ENCODE measurements at regions not wholly inside any gene's neighbourhood (a gene's known extent, or its start where the extent isn't known, plus 50 kb on each side); places are given as distances from the start of the nearest gene placed in this dataset.

DNA sequence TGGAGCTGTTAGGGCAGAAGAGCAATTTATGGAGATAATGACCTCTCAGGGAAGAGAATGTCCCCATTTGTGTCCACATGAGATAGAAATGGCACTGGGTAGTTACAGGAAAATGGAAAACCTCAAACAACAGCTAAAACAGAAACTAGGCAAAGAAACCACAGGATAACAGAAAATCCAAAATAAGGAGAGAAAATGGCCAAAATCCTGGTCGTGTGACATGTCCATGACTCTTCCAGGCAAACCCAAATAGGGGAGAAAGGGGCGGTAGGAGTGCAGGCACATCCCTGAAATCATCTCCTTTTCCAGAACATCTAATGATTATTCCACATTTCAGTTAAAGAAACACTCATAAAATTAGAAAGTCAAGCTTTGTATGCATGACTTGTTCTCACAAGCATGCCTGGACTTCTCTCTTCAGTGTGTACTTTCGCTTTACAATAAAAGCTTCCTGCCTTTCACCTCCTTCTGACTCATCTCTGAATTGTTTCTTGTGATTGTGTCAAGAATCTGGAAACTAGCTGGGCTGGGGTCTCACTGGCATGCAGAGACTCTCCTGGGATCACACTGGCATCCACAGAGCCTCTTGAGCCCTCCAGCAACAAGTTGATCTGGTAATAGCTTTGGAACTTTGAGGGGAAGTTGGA is 171.4 kb upstream of the ZP4 start:
- no peak overlapping the region for H2AFZ ChIP-seq (ENCODE audit: low read depth, low read length)
- ChIA-PET CTCF (ENCODE audit: low intra/inter-chr PET ratio) (no interaction called here), POLR2A (no interaction called here)
- H4K20me1 ChIP-seq (replicated peaks; ENCODE audit: control insufficient read depth, insufficient read depth, low read length) = no peaks in the 10 kb centered on the region
- H3K4me3 ChIP-seq = no peak overlapping the region
- ATAC-seq (no peak), DNase-seq (ENCODE audit: extremely low read depth in 1 of 4, low spot score in 3 of 4) (no peak), FAIRE-seq (no peak)
- H3K9me3 ChIP-seq (replicated peaks; ENCODE audit: control insufficient read depth, insufficient read depth, low read depth, low read length) = peaks cover 4% of the 10 kb centered on the region; the same call in 1 of the 2 replicates
- H3K79me2 ChIP-seq (ENCODE audit: control insufficient read depth, insufficient read depth, low read length) = no peaks in the 10 kb centered on the region
- no peaks in the 10 kb centered on the region for H3K4me1 ChIP-seq (replicated peaks in 1 of 2; ENCODE audit: control insufficient read depth in 2 of 2, insufficient read depth in 2 of 2, low read length in 2 of 2)
- in situ Hi-C loops (cut with MboI) (no loop called here), intact Hi-C loops (cut with micrococcal nuclease) (no loop called here)
- H3K27me3 ChIP-seq (ENCODE audit: control insufficient read depth in 2 of 2, insufficient read depth in 2 of 2, low read length in 2 of 2) = no peaks in the 10 kb centered on the region
- no peaks in the 10 kb centered on the region for H3K36me3 ChIP-seq (ENCODE audit: control insufficient read depth, insufficient read depth, low read length)
- no peak overlapping the region for H3K4me2 ChIP-seq (ENCODE audit: insufficient read depth, low read length)
- H3K27ac ChIP-seq (ENCODE audit: extremely low read depth, low read depth, low read length) = no peak overlapping the region
- no peak overlapping the region for H3K9ac ChIP-seq (ENCODE audit: insufficient read depth in 1 of 2, low read depth in 2 of 2, low read length in 2 of 2)
- 0% methylated on average over 3 of the region's 3 CpGs for WGBS (ENCODE audit: insufficient coverage, low coverage, missing lambda C conversion rate)
- no peaks in the 10 kb centered on the region for H3K9me1 ChIP-seq (ENCODE audit: control insufficient read depth, insufficient read depth, low read length)
- no TSS peak for BruUV-seq (replicated peaks)
- no peak for TF ChIP-seq TEAD1 (CRISPR knock-in tag; IDR thresholded peaks at IDR 0.05)

DNA sequence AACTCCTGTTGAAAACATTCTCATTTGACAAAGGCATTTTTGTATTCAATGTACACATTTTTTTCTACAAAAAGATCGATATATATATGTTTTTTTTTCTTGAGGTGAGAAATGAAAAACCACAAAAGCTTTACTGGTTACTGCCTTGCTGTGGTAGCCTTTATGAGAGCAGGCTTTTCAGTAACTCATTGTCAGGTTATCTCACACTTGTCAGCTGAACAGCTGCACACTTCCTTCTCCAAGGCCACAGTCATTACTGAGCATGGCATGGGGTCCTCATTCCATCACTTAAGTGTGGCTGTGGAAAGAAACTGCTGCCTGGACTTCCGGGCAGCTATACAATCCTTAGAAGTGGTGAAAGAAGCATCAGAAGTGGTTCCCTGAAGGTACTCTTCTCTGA is 169.3 kb upstream of the ZP4 start:
- ChIA-PET CTCF (ENCODE audit: low intra/inter-chr PET ratio) (no interaction called here), POLR2A (no interaction called here)
- Histone ChIP-seq H3K9me3 (replicated peaks; ENCODE audit: control insufficient read depth, insufficient read depth, low read depth, low read length) (peaks cover 4% of the 10 kb centered on the region; the same call in 1 of the 2 replicates), H3K4me3 (no peak overlapping the region), H3K27ac (ENCODE audit: extremely low read depth, low read depth, low read length) (no peak overlapping the region), H3K36me3 (ENCODE audit: control insufficient read depth, insufficient read depth, low read length) (no peaks in the 10 kb centered on the region), H3K79me2 (ENCODE audit: control insufficient read depth, insufficient read depth, low read length) (no peaks in the 10 kb centered on the region), H3K9me1 (ENCODE audit: control insufficient read depth, insufficient read depth, low read length) (no peaks in the 10 kb centered on the region), H3K9ac (ENCODE audit: insufficient read depth in 1 of 2, low read depth in 2 of 2, low read length in 2 of 2) (no peak overlapping the region), H3K4me1 (replicated peaks in 1 of 2; ENCODE audit: control insufficient read depth in 2 of 2, insufficient read depth in 2 of 2, low read length in 2 of 2) (no peaks in the 10 kb centered on the region), H3K27me3 (ENCODE audit: control insufficient read depth in 2 of 2, insufficient read depth in 2 of 2, low read length in 2 of 2) (no peaks in the 10 kb centered on the region), H4K20me1 (replicated peaks; ENCODE audit: control insufficient read depth, insufficient read depth, low read length) (no peaks in the 10 kb centered on the region), H3K4me2 (ENCODE audit: insufficient read depth, low read length) (no peak overlapping the region), H2AFZ (ENCODE audit: low read depth, low read length) (no peak overlapping the region)
- WGBS (ENCODE audit: insufficient coverage, low coverage, missing lambda C conversion rate) = 0% methylated on average over 2 of the region's 2 CpGs
- no TSS peak for BruUV-seq (replicated peaks)
- TF ChIP-seq, protein P1, sequence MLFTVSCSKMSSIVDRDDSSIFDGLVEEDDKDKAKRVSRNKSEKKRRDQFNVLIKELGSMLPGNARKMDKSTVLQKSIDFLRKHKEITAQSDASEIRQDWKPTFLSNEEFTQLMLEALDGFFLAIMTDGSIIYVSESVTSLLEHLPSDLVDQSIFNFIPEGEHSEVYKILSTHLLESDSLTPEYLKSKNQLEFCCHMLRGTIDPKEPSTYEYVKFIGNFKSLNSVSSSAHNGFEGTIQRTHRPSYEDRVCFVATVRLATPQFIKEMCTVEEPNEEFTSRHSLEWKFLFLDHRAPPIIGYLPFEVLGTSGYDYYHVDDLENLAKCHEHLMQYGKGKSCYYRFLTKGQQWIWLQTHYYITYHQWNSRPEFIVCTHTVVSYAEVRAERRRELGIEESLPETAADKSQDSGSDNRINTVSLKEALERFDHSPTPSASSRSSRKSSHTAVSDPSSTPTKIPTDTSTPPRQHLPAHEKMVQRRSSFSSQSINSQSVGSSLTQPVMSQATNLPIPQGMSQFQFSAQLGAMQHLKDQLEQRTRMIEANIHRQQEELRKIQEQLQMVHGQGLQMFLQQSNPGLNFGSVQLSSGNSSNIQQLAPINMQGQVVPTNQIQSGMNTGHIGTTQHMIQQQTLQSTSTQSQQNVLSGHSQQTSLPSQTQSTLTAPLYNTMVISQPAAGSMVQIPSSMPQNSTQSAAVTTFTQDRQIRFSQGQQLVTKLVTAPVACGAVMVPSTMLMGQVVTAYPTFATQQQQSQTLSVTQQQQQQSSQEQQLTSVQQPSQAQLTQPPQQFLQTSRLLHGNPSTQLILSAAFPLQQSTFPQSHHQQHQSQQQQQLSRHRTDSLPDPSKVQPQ (CRISPR knock-in tag; IDR thresholded peaks at IDR 0.05; ENCODE audit: borderline replicate concordance) = no peak
- TF ChIP-seq XRCC5 (IDR thresholded peaks at IDR 0.05; ENCODE audit: low read depth, low read length) = no peak
- TF ChIP-seq MEF2A (IDR thresholded peaks at IDR 0.05; ENCODE audit: control insufficient read depth, low read depth, low read length) = no peak
- TF ChIP-seq CHD1 (IDR thresholded peaks at IDR 0.05; ENCODE audit: low read length) = no peak
- no peak for TF ChIP-seq MAFF (IDR thresholded peaks at IDR 0.05; ENCODE audit: low read length)
- no peak for TF ChIP-seq NR4A1 (CRISPR knock-in tag; IDR thresholded peaks at IDR 0.05)
- TF ChIP-seq NR4A1 (tag; IDR thresholded peaks at IDR 0.05) = no peak
- TF ChIP-seq ZNF707 (CRISPR knock-in tag; conservative IDR thresholded peaks at IDR 0.05) = no peak
- TF ChIP-seq L3MBTL2 (IDR thresholded peaks at IDR 0.05) = no peak
- no peak for TF ChIP-seq NCOA2 (IDR thresholded peaks at IDR 0.05; ENCODE audit: partially characterized antibody in 2 of 2)
- TF ChIP-seq SMARCE1 (IDR thresholded peaks at IDR 0.05) = no peak
- TF ChIP-seq HIVEP1 (CRISPR knock-in tag; IDR thresholded peaks at IDR 0.05) = no peak
- no peak for TF ChIP-seq TAF1 (IDR thresholded peaks at IDR 0.05; ENCODE audit: control insufficient read depth, extremely low read depth, insufficient read depth, low read length, severe bottlenecking)
- TF ChIP-seq COPS2 (conservative IDR thresholded peaks at IDR 0.05) = no peak
- no peak for ATAC-seq
- in situ Hi-C loops (cut with MboI) (no loop called here), intact Hi-C loops (cut with micrococcal nuclease) (no loop called here)
- no peak for DNase-seq (ENCODE audit: extremely low read depth in 1 of 4, low spot score in 3 of 4)
- no peak for FAIRE-seq

All from K562 (cell line).